Ishikawa (cell line): ENCODE measurements at regions not wholly inside any gene's neighbourhood (a gene's known extent, or its start where the extent isn't known, plus 50 kb on each side); places are given as distances from the start of the nearest gene placed in this dataset.

Experiments used
- CEBPB ChIP-seq: IDR thresholded peaks from 2 replicates; pipeline ENCODE4 v1.6.1; 2012
- CREB1 ChIP-seq: IDR thresholded peaks from 2 replicates; pipeline ENCODE4 v1.6.1; 2012; ENCODE audit warnings: low read depth
- EGR1 ChIP-seq: IDR thresholded peaks from 2 replicates; pipeline ENCODE4 v1.6.1; 2012
- EP300 ChIP-seq: IDR thresholded peaks from 2 replicates; pipeline ENCODE4 v1.6.1; 2012; ENCODE audit warnings: borderline replicate concordance
- FOXM1 ChIP-seq: IDR thresholded peaks from 2 replicates; pipeline ENCODE4 v1.6.1; 2012; ENCODE audit warnings: low read depth, borderline replicate concordance
- MAX ChIP-seq: IDR thresholded peaks from 2 replicates; pipeline ENCODE4 v1.6.1; 2012
- RAD21 ChIP-seq: IDR thresholded peaks from 2 replicates; pipeline ENCODE4 v1.6.1; 2012; ENCODE audit warnings: low read depth
- TAF1 ChIP-seq: IDR thresholded peaks from 2 replicates; pipeline ENCODE4 v1.6.1; 2012; ENCODE audit warnings: low read depth, mild to moderate bottlenecking
- TCF12 ChIP-seq: IDR thresholded peaks from 2 replicates; pipeline ENCODE4 v1.6.1; 2012; ENCODE audit warnings: low read depth
- TEAD4 ChIP-seq: IDR thresholded peaks from 2 replicates; pipeline ENCODE4 v1.6.1; 2012

GRCh38 chr9:129423216-129423615 lies 197.7 kb downstream of the C9orf50 start:
- TF ChIP-seq MAX (no peak), TCF12 (no peak), CREB1 (no peak), CEBPB (no peak), TEAD4 (no peak), EP300 (no peak), FOXM1 (no peak), EGR1 (no peak), RAD21 (no peak), TAF1 (no peak)
